Peyer's patch (tissue), 4 donors: ENCODE measurements at regions not wholly inside any gene's neighbourhood (a gene's known extent, or its start where the extent isn't known, plus 50 kb on each side); places are given as distances from the start of the nearest gene placed in this dataset.

Experiments
- POLR2A ChIP-seq, 2 donors: fragments of 450-650 bp; IDR thresholded peaks; one replicate each; pipeline ENCODE4 v1.5.1; 2017; ENCODE audit warnings: antibody characterized with exemption in 2 of 2, mild to moderate bottlenecking in 2 of 2, moderate library complexity in 2 of 2
- TF ChIP-seq, protein P1 (sequence below), 6 experiments: fragments of 450-650 bp in 4 of 6; fragments of 200-600 bp in 2 of 6; sonication (generic) in 1 of 6; IDR thresholded peaks; one replicate each; pipeline ENCODE4 v1.5.1; 2017 to 2019; ENCODE audit warnings: antibody characterized with exemption in 6 of 6, mild to moderate bottlenecking in 3 of 6, moderate library complexity in 1 of 6

DNA sequence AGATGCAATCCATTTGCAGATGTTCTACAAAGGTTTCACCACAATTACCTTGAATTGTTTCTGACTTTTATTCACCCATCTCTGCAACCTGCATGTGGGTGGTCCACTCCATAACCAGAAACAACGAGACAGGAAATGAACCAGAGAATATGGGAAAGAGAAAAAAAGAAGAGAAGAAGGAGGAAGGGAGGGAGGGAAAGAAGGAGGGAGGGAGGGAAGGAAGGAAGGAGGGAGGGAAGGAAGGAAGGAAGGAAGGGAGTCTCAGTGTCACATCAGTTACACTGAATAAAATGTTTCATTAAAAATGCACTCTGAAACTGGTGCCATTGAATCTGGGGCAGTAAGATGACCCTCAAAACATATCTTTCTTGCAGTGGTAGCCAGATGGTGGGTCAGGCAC is 301.3 kb upstream of the MGMT start:
- TF ChIP-seq, protein P1, sequence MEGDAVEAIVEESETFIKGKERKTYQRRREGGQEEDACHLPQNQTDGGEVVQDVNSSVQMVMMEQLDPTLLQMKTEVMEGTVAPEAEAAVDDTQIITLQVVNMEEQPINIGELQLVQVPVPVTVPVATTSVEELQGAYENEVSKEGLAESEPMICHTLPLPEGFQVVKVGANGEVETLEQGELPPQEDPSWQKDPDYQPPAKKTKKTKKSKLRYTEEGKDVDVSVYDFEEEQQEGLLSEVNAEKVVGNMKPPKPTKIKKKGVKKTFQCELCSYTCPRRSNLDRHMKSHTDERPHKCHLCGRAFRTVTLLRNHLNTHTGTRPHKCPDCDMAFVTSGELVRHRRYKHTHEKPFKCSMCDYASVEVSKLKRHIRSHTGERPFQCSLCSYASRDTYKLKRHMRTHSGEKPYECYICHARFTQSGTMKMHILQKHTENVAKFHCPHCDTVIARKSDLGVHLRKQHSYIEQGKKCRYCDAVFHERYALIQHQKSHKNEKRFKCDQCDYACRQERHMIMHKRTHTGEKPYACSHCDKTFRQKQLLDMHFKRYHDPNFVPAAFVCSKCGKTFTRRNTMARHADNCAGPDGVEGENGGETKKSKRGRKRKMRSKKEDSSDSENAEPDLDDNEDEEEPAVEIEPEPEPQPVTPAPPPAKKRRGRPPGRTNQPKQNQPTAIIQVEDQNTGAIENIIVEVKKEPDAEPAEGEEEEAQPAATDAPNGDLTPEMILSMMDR (IDR thresholded peaks at IDR 0.05) = no peak
- TF ChIP-seq POLR2A (IDR thresholded peaks at IDR 0.05) = no peak
